ENCODE measurements at regions not wholly inside any gene's neighbourhood (a gene's known extent, or its start where the extent isn't known, plus 50 kb on each side); places are given as distances from the start of the nearest gene placed in this dataset.
"Not testable (repeated sequence)": the region's sequence is repeated elsewhere in the genome, so short reads cannot be mapped to it uniquely, and the experiment has no call there.

- DNase-seq, result no peak
Measured at GRCh38 chr20:47870475-47870874, 85.2 kb upstream of the SULF2 start.

GRCh38 chr20:47868744-47869143, 83.5 kb upstream of the SULF2 start:
- no peak for DNase-seq

DNA sequence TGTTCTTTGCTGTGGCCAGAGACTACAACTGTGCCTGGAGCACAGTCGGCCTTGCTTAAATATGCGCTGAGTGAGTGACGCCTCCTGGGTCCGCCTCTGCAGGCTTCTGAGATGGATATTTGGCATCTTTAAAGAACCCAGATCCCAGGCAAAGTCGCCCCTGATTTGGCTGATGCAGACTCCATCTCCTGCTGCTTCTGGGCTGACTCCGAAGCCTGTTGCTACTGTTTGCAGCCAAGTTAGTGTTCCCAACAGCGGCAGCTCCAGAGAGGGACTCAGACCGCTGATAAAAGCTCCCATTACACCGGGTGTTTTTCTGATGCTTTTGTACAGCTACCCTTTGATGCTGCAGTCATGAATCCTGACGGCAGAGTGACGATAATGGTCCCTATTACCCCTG, 83.0 kb upstream of the SULF2 start:
- DNase-seq, result no peak

DNA sequence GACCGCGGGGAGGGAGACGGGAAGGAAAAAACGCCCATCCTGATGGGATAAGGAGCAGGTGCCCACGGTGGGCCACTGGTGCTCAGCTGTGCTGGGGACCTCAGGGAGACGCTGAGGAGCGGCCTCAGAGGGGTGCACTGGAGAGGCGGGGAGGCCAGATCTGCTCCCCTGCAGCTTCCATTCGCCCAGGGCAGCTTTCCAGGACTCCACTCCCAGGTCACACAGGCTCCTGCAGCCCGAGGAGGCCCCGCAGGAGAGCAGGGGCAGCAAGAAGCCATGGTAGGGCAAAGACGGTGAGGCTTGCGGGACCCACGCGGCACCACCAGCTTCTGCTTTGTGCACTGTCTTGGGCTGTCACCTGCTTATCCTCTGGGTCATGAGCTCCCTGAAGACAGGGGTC, 82.5 kb upstream of the SULF2 start:
- DNase-seq, result no peak

DNA sequence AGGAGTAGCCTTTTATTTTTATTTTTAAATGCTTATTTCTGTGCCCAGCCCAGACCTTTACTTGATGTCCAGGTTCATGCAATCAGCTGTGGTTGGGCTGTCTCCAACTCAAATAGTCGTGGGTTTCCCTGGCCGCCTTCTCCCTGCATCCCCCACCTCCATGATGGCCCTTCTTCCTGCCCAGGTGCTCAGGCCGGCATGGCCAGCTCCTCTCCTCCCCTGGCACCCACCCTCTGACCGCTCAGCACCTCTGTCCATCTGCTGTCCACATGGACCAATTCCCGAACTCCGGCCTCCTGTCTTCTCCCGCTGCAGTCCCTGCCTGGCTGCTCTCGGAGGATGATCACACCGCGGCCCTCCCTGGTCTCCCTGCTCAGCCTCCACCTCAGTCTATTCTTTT, 81.2 kb upstream of the SULF2 start:
- no peak for DNase-seq

DNA sequence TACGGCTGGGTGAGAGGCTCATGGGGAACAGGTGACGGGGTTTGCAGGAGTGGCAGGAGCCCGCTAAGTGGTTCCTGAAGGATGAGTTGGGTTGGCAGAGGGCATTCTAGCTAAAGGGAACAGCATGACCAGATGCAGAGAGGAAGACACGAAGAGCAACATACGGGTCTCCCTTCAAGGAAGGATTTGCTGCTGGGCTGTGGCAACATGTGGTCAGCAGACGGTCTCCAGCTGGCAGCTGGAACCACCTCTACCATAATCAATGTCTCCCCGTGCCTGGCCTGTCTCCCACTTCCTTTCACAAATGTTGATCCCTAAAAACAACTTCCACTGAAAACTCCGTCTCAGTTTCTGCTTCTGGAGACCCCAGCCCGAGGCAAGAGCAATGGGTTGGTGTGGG, 80.6 kb upstream of the SULF2 start:
- DNase-seq, result no peak

- DNase-seq, result no peak
Measured at GRCh38 chr20:47865451-47865850, 80.2 kb upstream of the SULF2 start.

GRCh38 chr20:47863981-47864380, 78.7 kb upstream of the SULF2 start:
- DNase-seq, result no peak

- no peak for DNase-seq
Measured at GRCh38 chr20:47863315-47863965, 78.2 kb upstream of the SULF2 start.

GRCh38 chr20:47862574-47863240, 77.4 kb upstream of the SULF2 start:
- DNase-seq, result no peak

DNA sequence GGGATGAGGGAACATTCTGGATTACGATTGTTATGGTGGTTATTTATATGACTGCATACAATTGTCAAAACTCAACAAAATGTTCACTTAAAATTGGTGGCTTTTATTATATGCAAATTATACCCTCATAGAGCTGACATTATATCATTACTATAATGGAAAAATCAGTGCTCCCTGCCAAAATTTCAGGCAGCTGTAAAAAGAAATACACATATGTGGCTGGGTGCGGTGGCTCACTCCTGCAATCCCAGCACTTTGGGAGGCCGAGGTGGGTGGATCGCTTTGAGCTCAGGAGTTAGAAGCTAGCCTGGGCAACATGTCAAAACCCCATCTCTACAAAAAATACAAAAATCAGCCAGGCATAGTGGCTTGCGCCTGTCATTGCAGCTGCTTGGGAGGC, 75.8 kb upstream of the SULF2 start:
- DNase-seq, result no peak

DNA sequence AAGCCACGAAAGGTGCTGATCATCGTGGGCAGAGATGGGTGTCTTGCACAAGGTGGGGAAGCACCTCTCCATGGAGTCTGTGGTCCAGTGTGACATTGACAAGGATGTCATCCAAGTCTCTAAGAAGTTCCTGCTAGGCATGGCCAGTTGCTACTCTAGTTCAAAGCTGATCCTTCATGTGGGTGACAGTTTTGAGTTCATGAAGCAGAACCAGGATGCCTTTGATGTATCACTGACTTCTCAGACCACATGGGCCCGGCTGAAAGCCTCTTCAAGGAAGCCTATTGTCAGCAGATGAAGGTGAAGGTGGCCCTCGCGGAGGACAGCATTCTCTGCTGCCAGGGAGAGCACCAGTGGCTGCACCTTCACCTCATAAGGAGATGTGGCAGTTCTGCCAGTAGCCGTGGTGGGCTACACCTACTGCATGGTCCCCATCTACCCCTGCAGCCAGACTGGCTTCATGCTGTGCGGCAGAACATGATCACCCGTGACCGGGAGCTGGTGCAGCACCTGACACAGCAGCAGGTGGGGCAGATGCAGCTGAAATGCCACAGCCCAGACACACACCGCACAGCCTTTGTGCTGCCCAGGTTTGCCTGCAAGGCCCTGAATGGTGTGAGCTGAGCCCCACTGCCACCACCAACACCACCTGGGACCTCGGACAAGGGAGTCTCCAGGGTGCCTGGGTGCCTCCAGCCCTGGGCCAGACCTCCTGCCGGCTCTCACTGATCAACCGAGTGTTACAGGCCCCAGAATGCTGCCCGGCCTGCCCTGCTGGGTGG, 75.0 kb upstream of the SULF2 start:
- DNase-seq, result no peak

- DNase-seq, result no peak
Measured at GRCh38 chr20:47859278-47859677, 74.0 kb upstream of the SULF2 start.

DNA sequence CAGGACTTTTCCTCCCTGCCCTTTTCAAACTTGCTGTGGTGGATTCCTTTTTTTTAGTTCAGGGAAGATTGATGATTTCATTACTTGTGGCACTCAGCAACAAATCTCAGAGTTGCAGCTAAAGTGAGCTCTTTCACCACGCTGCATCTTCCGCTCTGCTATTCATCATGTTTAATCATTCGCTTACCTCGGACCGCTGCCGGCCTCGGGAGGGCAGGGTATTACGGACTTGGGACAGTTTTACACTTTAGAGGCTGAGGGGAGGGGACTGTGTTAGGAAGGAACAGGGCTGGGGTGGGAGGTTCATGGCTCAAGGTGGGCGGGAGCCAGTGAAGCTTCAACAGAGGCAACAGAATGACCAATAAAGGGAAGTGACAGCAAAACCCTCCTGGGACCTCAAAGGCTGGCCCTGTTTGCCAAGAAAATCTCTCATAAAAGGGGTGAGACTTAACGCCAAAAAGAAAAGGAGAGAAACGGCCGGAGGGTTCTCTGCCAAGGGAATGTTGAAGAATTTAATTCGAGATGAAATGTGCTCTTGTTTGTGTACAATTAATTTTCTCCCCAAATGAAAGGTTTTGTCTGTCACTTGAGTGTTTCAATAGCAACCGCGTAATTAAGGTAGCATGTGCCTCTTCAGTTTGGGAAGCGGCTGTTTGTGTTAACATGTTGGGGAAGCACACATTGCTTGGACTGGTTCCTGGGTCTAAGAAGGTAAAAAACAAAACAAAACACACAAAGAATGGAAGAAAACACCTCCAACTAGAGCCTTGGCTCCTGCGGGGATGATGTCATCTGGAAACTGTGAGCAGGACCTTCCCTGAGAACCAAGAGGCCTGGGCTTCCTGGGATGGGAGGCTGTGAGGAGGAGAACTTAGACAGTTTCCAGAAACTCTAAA, 72.5 kb upstream of the SULF2 start:
- no peak for DNase-seq

GRCh38 chr20:47857187-47857568, 71.9 kb upstream of the SULF2 start:
- DNase-seq, result no peak

DNA sequence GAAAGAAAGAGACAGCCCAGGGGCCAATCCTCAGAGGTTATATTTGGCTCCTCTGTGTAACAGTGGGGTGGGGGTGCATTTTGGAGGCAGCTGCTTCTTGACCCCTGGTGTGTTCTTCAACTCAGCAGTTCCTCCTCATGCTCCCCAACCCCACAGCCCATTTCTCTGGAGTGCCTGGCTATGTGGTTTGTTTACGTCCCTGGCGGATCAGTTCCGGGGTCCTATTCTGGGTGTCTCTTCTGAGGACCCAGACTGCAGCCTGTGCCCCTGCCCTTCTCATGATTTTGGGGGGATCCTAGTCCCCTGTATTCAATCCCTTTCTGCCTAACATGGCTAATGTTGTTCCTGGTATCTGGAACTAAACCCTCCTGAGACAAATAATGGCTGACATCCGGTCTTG, 70.5 kb upstream of the SULF2 start:
- no peak for DNase-seq

DNA sequence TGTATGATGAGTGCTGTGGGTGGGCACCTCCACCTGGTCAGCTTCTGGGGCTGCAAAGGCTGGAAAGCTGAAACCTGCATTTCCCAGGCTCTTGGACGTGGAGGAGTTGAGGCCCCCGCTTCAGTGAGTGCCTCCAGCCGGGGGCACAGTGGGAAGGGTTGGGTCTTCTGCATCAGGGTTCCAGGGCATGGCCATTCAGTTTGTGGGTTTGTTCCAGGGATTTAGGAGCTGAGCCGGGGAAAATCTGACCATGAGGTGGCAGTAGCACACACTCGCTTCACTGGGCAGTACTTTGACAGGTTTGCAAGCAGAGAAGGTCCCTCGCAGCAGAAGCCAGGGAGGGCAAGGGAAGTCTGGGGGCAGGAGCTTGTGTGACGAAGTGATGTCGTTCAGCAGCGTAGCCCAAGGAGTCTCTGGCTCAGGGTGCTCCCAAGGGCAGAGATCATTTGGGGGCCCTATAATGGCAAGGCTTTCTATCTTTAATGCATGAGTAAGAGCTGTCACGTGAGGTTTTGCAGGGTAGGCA, 69.5 kb upstream of the SULF2 start:
- peak in 1 of 2 experiments; percentile 7 for DNase-seq

DNA sequence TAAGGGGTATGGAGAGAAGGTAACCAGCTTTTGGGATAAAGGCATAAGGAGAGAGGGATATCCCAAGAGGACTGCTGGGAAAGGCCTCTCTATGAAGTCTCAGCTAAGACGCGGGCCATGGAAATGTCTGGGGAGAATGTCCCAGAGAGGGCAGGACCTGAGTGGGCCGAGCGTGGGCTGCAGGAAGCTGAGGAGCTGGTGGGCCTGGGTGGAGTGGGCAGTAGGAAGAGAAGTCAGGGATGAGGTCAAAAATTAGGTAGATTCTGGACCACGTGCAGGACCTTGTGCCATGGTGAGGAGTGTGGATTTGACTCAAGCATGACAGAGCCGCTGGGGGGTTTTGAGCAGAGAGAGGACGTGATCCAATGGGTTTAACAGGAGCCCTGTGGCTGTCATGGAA, 66.5 kb upstream of the SULF2 start:
- no peak for DNase-seq

GRCh38 chr20:47850146-47850545, 64.9 kb upstream of the SULF2 start:
- no peak for DNase-seq

GRCh38 chr20:47849596-47849995, 64.3 kb upstream of the SULF2 start:
- DNase-seq, result no peak

- DNase-seq, result no peak
Measured at GRCh38 chr20:47849006-47849405, 63.7 kb upstream of the SULF2 start.

- DNase-seq, result not testable (repeated sequence)
Measured at GRCh38 chr20:47848534-47848933, 63.3 kb upstream of the SULF2 start.
